GM13977 (cell line): ENCODE measurements at regions not wholly inside any gene's neighbourhood (a gene's known extent, or its start where the extent isn't known, plus 50 kb on each side); places are given as distances from the start of the nearest gene placed in this dataset.

Experiments used
- DNase-seq: peaks from one replicate; pipeline ENCODE4 v3.0.0; 2012; ENCODE audit warnings: low spot score
- CTCF ChIP-seq: IDR thresholded peaks from 2 replicates; pipeline ENCODE4 v1.5.1; 2012; ENCODE audit warnings: mild to moderate bottlenecking, control low read depth; ENCODE audit not compliant: insufficient read depth; ENCODE audit errors: extremely low read depth, missing control alignments
- in situ Hi-C: fragments of 300-500 bp; cut with MboI; formaldehyde crosslinking; loops from one replicate; pipeline ENCODE4 v1.12.0; 2022; ENCODE audit warnings: low sequenced_read_pairs, low pct_unique_long_range_greater_than_20kb, mixed read lengths, inconsistent platforms; ENCODE audit not compliant: unreplicated experiment

GRCh38 chr10:6909905-6910560 is 330.0 kb upstream of the PRKCQ start:
- DNase-seq: no peak
- in situ Hi-C loops: loop anchor here (10.0 kb wide), 1 partner anchor 505 kb away; the partner anchor contains the start of gene SFMBT2
- no peak for TF ChIP-seq CTCF

GRCh38 chr10:6907877-6908530 is 327.9 kb upstream of the PRKCQ start:
- no peak for TF ChIP-seq CTCF
- in situ Hi-C loops: no loop called here
- DNase-seq: no peak

- DNase-seq: no peak
- TF ChIP-seq CTCF: no peak
- in situ Hi-C loops: no loop called here
Observed at GRCh38 chr10:6894405-6894804, 314.3 kb upstream of the PRKCQ start.

GRCh38 chr10:6892864-6893263 is 312.8 kb upstream of the PRKCQ start:
- no peak for DNase-seq
- TF ChIP-seq CTCF: no peak
- in situ Hi-C loops: no loop called here

- TF ChIP-seq CTCF: no peak
- DNase-seq: no peak
- in situ Hi-C loops: no loop called here
Observed at GRCh38 chr10:6891924-6892323, 311.8 kb upstream of the PRKCQ start.

- no peak for DNase-seq
- TF ChIP-seq CTCF: no peak
- in situ Hi-C loops: no loop called here
Observed at GRCh38 chr10:6889718-6890117, 309.6 kb upstream of the PRKCQ start.
